NCI-H226 (cell line): ENCODE measurements at regions not wholly inside any gene's neighbourhood (a gene's known extent, or its start where the extent isn't known, plus 50 kb on each side); places are given as distances from the start of the nearest gene placed in this dataset.
A peak's percentile ranks its signal among the peaks of the same experiment; 100 is the strongest.

Source experiments
- DNase-seq: peaks from one replicate; pipeline ENCODE4 v3.0.0-alpha.2; 2015

GRCh38 chr16:9484426-9484825, 393.0 kb downstream of the HAPSTR1 start:
- DNase-seq: no peak

GRCh38 chr16:9484881-9485280, 393.4 kb downstream of the HAPSTR1 start:
- DNase-seq: no peak

- DNase-seq: no peak
Observed at GRCh38 chr16:9489835-9490467, 398.5 kb downstream of the HAPSTR1 start.

GRCh38 chr16:9495824-9496223, 404.4 kb downstream of the HAPSTR1 start:
- no peak for DNase-seq

GRCh38 chr16:9497750-9498149, 406.3 kb downstream of the HAPSTR1 start:
- no peak for DNase-seq

- no peak for DNase-seq
Observed at GRCh38 chr16:9499941-9500593, 408.6 kb downstream of the HAPSTR1 start.

- no peak for DNase-seq
Observed at GRCh38 chr16:9500872-9501271, 409.4 kb downstream of the HAPSTR1 start.

DNA sequence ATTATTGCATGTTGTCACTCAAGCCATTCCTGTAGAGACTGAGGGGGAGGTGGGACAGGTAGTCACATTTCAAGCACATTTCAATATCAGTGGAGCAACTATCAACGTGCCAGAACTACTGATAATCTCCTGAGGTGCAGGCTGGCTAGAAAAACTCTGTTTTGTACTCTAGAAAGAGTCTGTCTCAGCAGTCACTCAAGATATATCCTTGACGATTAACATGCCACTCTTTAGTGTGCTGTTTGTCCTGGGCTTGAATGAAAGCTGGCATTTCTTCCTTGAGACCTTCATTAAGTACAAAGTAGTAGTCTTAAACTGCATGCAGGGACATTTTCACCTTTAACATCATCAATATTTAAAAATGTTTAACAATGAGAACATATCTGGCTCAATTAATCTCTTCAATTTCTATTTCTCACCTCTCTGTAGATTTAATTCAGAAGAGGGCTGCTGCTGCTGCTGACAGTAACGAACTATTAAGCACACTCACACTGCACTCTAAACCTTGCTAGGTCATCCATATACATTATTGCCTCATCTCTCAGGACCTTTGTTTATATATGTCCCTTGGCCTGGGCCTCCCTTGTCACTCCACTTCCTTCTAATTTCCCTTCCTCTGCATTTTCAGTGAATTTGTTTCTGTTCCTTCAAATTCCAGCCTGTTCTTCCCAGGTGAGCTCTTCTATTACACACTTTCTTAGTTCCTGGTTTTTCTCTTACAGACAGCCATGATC, 412.0 kb downstream of the HAPSTR1 start:
- DNase-seq: no peak

DNA sequence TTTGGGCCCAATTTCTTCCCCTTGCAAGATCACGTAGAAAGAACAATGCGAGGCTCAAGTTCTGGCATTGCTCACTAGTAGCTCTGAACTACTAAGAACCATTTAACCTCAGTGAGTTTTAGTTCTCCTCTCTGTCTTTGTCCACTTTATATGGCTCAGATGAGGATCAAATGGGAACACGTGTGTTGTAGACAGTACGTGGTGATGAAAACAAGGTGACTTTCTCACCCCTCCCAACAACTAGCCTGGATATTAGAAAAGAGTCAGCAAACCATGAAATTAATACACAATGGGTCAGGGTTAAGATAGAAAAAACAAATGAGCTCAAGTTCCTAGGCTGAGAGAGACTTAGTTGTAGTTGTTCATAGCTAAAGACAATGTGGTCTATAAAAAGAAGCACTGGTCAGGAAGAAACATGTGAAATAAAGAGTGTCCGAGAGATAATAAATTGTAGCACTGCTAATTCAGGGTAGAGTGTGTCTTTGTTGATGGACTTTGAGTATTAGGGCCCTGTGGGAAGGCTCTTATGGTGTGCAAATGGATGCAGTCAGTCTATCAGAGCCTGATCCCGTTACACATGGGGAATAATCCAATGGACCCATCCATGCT, 417.0 kb downstream of the HAPSTR1 start:
- no peak for DNase-seq

- DNase-seq: no peak
Observed at GRCh38 chr16:9509663-9510062, 418.2 kb downstream of the HAPSTR1 start.

GRCh38 chr16:9511389-9511788, 419.9 kb downstream of the HAPSTR1 start:
- DNase-seq: no peak

DNA sequence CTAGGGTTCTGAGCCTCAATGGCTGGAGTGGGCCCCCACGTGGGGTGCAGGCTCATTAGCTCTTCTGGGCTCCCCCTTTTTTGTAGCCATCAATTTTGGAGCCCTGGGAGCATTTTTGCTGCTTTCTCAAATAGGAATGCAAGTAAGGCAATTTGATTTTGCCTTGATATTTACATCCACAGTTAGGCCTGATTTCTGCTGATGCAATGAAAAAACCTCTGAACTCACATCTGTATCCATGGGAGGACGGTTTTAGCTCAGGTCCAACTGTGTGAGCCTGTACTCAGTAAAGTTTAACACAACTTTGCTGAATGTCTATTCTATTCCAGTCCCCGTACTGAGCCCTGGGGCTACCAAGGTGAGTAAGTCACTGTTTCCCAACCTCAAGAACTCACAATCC, 425.0 kb downstream of the HAPSTR1 start:
- no peak for DNase-seq

DNA sequence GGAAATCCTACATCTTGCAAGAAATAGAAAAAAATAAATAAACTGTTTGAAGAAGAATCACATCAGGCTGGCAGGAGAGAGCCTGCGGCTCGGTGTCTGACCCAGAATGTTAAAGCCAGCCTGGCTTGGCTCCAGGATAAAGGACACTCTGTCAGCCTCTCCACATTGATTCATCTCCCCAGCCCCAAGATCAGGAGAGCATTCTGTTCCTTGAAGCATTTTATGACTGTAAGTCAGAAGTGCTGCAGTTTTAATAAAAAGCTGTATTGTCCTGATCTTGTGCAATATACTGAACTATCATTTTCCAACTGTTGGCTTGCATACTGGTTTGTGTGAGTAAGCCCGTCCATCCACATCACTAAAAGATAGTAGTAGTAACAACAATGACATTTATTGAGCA, 426.6 kb downstream of the HAPSTR1 start:
- no peak for DNase-seq

DNA sequence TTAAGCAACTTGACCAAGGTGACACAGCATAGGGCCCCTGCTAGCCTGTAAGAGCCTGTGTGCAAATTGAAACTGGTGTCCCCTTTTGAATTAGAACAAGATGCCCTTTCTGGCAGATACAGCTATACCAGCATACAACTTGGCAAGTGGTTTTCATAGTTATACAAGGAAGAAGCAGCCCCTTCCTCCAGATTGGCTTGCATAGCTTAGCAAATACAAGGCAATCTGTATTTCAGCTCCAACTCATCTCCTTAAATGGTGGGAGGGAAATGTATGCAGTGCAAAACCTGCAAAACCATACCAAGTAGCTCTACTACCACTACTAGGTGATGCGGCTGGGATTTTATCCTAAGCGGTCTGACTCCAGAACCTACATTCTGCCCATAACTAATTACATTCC, 427.1 kb downstream of the HAPSTR1 start:
- no peak for DNase-seq

- peak; percentile 25 for DNase-seq
Observed at GRCh38 chr16:9521749-9522370, 430.4 kb downstream of the HAPSTR1 start.

GRCh38 chr16:9522614-9523013, 431.2 kb downstream of the HAPSTR1 start:
- no peak for DNase-seq

- no peak for DNase-seq
Observed at GRCh38 chr16:9523994-9524393, 432.6 kb downstream of the HAPSTR1 start.

DNA sequence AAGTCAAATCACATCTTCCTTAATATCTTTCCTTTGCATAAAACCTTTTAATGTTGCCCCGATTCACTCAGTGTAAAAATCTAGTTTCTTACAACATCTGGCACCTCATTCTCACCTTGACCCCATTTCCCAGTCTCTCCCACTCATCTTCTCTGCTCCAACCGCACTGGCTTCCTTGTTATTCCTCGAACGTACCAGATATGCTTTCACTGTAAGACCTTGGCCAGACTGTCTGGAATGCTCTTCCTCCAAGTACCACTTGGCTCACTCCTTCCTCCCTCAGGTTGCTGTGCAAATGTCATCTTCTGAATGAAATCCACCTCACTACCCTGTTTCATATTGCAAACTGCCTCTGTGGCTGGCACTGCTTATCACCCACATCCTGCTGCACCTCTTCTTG, 433.6 kb downstream of the HAPSTR1 start:
- DNase-seq: no peak

DNA sequence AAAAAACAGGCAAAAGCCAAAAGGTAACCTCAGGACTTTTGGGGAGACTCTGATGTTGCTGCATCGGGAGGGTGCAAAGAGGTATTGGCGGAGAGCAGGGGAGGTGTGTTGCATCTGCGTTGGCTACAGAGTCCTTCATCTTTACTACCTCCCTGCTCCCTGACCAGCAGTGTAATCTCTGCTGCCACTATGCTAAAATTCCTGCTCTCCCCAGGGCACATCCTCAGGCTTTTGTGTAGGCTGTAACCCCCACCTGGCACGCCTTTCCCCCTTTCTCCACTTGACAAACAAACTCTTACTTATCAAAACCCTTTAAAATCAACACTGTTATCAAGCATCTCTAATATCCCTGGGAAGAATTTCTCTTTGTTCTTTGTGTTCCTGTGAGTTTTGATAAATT, 435.3 kb downstream of the HAPSTR1 start:
- no peak for DNase-seq

DNA sequence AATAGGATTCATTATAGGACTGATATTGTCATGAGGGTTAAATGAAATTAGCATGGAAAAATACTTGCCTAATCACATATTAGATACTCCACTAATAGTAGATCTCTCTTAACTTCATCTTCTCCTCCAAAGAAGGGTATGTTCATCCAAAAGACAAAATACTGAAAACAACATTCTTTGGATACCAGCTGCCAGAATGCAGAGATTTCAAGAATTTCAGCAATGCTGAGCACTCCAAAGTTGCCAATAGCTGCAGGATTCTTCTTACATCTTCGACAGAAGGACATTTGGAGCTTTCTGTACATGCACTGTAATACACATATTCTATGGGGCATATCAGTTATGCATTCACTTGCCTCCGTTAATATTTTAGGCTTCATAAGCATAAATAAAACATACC, 436.5 kb downstream of the HAPSTR1 start:
- no peak for DNase-seq

DNA sequence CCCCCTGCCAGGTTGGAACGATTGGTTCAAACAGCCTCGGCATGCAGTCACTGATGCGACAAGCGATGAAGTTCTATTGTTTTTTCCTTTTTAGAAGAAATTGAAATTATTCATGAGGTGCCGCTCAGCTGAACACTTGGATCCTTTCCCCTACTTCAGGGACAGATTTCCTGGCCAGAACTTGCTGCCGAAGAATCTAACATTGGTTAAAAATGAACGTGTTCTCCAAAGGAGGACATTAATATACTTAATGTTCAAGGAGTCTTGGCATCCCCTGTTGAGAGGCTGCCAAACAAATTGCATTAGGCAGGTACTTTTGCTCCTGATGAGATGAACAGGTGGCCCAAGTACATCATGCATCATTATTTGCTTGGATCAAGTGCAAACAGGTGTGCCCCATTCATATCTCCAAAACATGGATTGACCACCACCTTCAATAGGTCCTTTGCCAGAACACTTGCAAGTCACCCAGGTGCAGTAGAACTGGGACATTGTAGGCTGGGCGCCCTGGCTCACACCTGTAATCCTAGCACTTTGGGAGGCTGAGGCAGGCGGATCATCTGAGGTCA, 437.2 kb downstream of the HAPSTR1 start:
- DNase-seq: no peak

GRCh38 chr16:9533042-9533441, 441.6 kb downstream of the HAPSTR1 start:
- DNase-seq: no peak

DNA sequence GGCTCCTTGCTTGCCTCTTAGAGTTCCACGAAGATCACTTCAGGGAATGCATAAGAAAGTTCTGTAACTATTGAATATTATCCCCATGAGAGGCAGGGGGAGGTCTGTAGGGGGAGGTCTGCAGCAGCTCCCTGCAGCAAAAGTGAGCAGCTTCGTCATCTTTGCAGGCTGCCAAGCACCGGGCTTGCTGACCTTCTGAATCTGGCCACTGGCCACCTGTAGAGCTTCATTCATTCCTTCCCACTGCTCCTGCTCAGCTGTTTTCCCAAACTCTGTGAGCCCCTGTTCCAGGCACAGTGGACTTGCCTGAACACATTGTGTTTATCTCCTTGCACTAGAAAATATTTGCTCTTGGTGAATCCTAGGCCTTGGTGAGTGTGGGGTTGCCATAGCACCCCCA, 443.3 kb downstream of the HAPSTR1 start:
- DNase-seq: no peak
